Ectodermal cell (in vitro differentiated cells): ENCODE measurements at regions not wholly inside any gene's neighbourhood (a gene's known extent, or its start where the extent isn't known, plus 50 kb on each side); places are given as distances from the start of the nearest gene placed in this dataset.

Source experiments
- H3K27ac ChIP-seq: 2 replicates; pipeline ENCODE4 v1.7.0; 2013; ENCODE audit warnings: mild to moderate bottlenecking, low read depth, low read length; ENCODE audit not compliant: insufficient read depth, poor library complexity, severe bottlenecking
- H3K27me3 ChIP-seq: 2 replicates; pipeline ENCODE4 v1.7.0; 2013; ENCODE audit warnings: mild to moderate bottlenecking, low read length; ENCODE audit not compliant: insufficient read depth, control insufficient read depth, poor library complexity, severe bottlenecking
- H3K36me3 ChIP-seq: one replicate; pipeline ENCODE4 v1.7.0; 2013; ENCODE audit warnings: low read length; ENCODE audit not compliant: control insufficient read depth, insufficient read depth
- H3K4me1 ChIP-seq: one replicate; pipeline ENCODE4 v1.7.0; 2013; ENCODE audit warnings: low read length; ENCODE audit not compliant: control insufficient read depth, insufficient read depth
- H3K4me3 ChIP-seq: 2 replicates; pipeline ENCODE4 v1.7.0; 2013; ENCODE audit warnings: low read depth, low read length, control low read depth; ENCODE audit not compliant: insufficient read depth
- H3K9me3 ChIP-seq: 2 replicates; pipeline ENCODE4 v1.7.0; 2013; ENCODE audit warnings: mild to moderate bottlenecking, low read length, moderate library complexity; ENCODE audit not compliant: control insufficient read depth
- WGBS, 2 experiments: methylation state at CpG; one replicate each; pipeline ENCODE4 v1.1.7; 2013; ENCODE audit warnings: missing lambda C conversion rate in 2 of 2; 5-methylcytosine and 5-hydroxymethylcytosine counted together

DNA sequence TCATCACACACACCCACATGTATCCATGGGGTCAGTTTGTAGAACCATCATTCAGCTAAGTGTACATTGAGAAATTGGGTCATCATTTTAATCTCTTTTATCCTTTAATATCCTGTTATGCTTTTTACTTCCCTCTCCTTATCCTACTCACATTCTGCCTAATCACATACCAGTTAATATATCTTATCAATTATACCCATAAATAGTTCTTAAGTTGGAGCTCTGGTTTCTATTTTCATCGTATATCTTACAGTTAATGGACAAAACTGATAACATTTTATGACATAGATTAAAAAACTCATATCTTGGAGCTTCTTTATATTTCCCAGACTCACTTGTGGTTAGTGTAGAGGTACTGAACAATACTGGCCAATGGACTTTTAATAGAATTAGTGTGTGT lies 729.5 kb upstream of the LCORL start:
- Histone ChIP-seq H3K36me3 (no peaks in the 10 kb centered on the region), H3K27me3 (no peaks in the 10 kb centered on the region), H3K4me3 (no peak overlapping the region), H3K4me1 (no peaks in the 10 kb centered on the region), H3K9me3 (no peaks in the 10 kb centered on the region), H3K27ac (no peak overlapping the region)
- WGBS, 2 experiments, result 80% methylated on average over 1 of the region's 1 CpG; no CpG with 5 or more reads in 1 of the 2 experiments

DNA sequence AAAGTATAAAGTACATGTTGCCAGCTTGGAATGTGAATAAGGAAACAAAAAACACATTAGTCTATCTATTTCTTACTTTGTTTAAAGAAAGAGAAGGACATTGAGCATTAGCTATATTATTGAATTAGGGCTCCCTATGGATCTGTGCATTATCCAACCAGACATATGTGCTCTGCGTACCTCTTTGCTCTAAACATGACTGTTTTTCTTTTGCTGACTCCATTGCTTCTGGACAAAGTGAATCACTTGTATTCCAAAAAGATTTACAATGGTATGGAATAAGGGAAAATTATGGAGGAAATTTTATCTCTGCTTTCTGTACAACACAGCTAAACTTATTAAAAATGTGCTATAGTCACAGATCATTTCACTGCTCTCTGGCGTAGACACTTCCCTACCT lies 727.8 kb upstream of the LCORL start:
- no peaks in the 10 kb centered on the region for H3K4me1 ChIP-seq
- H3K27me3 ChIP-seq, result no peaks in the 10 kb centered on the region
- no peaks in the 10 kb centered on the region for H3K9me3 ChIP-seq
- H3K4me3 ChIP-seq, result no peak overlapping the region
- 91 to 97% methylated on average over 2 of the region's 2 CpGs for WGBS, 2 experiments
- no peaks in the 10 kb centered on the region for H3K36me3 ChIP-seq
- H3K27ac ChIP-seq, result no peak overlapping the region

GRCh38 chr4:18736551-18736950 lies 715.0 kb upstream of the LCORL start:
- no peaks in the 10 kb centered on the region for H3K36me3 ChIP-seq
- no peaks in the 10 kb centered on the region for H3K4me1 ChIP-seq
- H3K27me3 ChIP-seq, result no peaks in the 10 kb centered on the region
- no peak overlapping the region for H3K27ac ChIP-seq
- no peaks in the 10 kb centered on the region for H3K9me3 ChIP-seq
- no peak overlapping the region for H3K4me3 ChIP-seq

- Histone ChIP-seq H3K36me3 (no peaks in the 10 kb centered on the region), H3K27me3 (no peaks in the 10 kb centered on the region), H3K4me3 (no peak overlapping the region), H3K9me3 (no peaks in the 10 kb centered on the region), H3K4me1 (no peaks in the 10 kb centered on the region), H3K27ac (no peak overlapping the region)
- 100% methylated on average over 1 of the region's 3 CpGs; no CpG with 5 or more reads in 1 of the 2 experiments for WGBS, 2 experiments
Measured at GRCh38 chr4:18735740-18736268, 714.2 kb upstream of the LCORL start.

DNA sequence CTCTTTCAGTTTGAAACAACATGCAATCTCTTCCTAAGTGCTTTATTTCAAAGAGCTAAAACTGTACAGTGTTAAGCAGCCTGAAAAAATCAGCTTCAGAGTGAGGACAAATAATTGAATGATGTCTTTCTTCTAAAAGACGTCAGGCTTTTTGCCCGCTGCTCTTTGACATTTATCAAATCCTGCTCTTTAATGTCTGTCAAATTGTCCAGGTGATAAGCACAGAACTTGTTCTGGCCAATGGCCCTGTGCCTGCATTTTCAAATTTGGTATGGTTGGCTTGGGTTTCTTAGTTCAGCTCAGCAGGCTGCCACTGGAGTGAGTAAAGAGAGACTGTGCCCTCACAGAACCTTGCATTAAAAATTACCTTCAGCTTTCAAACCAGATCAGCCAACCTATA lies 712.9 kb upstream of the LCORL start:
- H3K9me3 ChIP-seq, result no peaks in the 10 kb centered on the region
- no peak overlapping the region for H3K4me3 ChIP-seq
- H3K27ac ChIP-seq, result no peak overlapping the region
- H3K36me3 ChIP-seq, result no peaks in the 10 kb centered on the region
- no peaks in the 10 kb centered on the region for H3K4me1 ChIP-seq
- H3K27me3 ChIP-seq, result no peaks in the 10 kb centered on the region
- WGBS, 2 experiments, result 89 to 98% methylated on average over 2 of the region's 2 CpGs

DNA sequence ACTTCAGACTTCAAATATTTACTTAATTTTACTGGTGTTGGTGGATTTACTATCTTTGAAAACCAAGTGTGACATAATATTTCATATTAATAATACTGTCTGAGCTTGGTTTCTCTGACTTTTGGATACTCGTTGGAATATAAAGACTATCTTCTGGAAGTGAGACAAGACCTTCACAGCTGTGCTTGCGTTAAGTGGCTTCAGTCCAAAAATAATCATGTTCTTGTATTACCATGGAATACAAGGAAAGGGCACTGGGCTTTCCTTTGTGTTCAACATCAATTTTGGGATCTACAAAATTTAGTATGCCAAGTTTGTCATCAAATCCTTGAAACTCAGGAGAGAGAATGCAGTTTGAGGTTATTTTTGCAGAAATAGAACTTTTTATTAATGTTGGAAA lies 712.4 kb upstream of the LCORL start:
- no peaks in the 10 kb centered on the region for H3K36me3 ChIP-seq
- 94% methylated on average over 2 of the region's 2 CpGs for WGBS, 2 experiments
- H3K4me3 ChIP-seq, result no peak overlapping the region
- no peaks in the 10 kb centered on the region for H3K27me3 ChIP-seq
- no peak overlapping the region for H3K27ac ChIP-seq
- H3K4me1 ChIP-seq, result no peaks in the 10 kb centered on the region
- H3K9me3 ChIP-seq, result no peaks in the 10 kb centered on the region

GRCh38 chr4:18722748-18723191 lies 701.2 kb upstream of the LCORL start:
- no peak overlapping the region for H3K4me3 ChIP-seq
- H3K4me1 ChIP-seq, result peaks cover 4% of the 10 kb centered on the region
- 38 to 70% methylated on average over 1 of the region's 1 CpG for whole genome bisulfite sequencing, 2 experiments
- no peaks in the 10 kb centered on the region for H3K9me3 ChIP-seq
- no peaks in the 10 kb centered on the region for H3K27me3 ChIP-seq
- no peaks in the 10 kb centered on the region for H3K36me3 ChIP-seq
- H3K27ac ChIP-seq, result no peak overlapping the region

DNA sequence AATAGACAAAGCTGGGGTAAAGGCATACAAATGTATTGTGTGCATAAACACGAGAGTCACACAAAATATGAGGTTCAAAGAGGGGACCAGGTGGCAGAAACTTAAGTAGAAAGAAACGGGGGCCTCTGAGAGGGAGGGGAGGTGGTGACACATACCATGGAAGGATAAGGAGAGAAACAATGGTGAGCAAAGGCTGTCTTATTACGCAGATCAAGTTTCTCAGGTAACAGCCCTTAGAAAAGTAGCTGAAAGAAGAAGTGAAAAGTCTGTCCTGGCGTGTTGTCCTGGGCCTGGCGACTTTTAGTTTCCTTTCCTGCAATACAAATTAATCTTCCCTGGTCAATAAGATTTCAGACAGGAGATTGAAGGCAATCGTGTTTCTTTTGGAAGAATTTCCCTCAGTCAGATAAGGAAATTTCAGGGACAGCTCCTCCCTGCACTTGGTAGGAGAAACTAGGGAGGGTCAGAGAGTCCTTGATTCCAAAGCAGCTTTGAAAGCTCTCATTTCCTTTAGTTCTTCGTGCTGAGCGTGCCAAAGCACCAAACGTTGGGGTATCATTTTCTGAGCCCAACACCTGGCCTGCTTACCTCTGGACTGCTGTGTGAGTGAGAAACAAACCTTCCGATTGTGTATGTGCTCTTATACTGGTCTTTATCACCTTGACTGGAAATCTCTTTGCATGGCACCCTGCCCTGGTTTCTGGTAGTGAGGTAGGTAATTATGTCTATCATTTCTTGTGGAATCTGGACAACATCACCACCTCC lies 676.7 kb upstream of the LCORL start:
- H3K4me1 ChIP-seq, result no peaks in the 10 kb centered on the region
- H3K27me3 ChIP-seq, result no peaks in the 10 kb centered on the region
- 76 to 80% methylated on average over 10 of the region's 10 CpGs for WGBS, 2 experiments
- no peak overlapping the region for H3K27ac ChIP-seq
- no peak overlapping the region for H3K4me3 ChIP-seq
- H3K36me3 ChIP-seq, result no peaks in the 10 kb centered on the region
- no peaks in the 10 kb centered on the region for H3K9me3 ChIP-seq

GRCh38 chr4:18695733-18696527 lies 674.4 kb upstream of the LCORL start:
- H3K36me3 ChIP-seq, result no peaks in the 10 kb centered on the region
- no peaks in the 10 kb centered on the region for H3K9me3 ChIP-seq
- WGBS, 2 experiments, result 95% methylated on average over 17 of the region's 18 CpGs
- H3K27me3 ChIP-seq, result no peaks in the 10 kb centered on the region
- peaks cover 8% of the 10 kb centered on the region for H3K4me1 ChIP-seq
- H3K4me3 ChIP-seq, result no peak overlapping the region
- no peak overlapping the region for H3K27ac ChIP-seq

GRCh38 chr4:18691431-18692200 lies 670.1 kb upstream of the LCORL start:
- Histone ChIP-seq H3K9me3 (no peaks in the 10 kb centered on the region), H3K4me3 (no peak overlapping the region), H3K27me3 (no peaks in the 10 kb centered on the region), H3K4me1 (peaks cover 22% of the 10 kb centered on the region), H3K36me3 (no peaks in the 10 kb centered on the region), H3K27ac (no peak overlapping the region)
- WGBS, 2 experiments, result 8 to 9% methylated on average over 9 of the region's 9 CpGs
